H1 (cell line): ENCODE measurements at regions not wholly inside any gene's neighbourhood (a gene's known extent, or its start where the extent isn't known, plus 50 kb on each side); places are given as distances from the start of the nearest gene placed in this dataset.

Experiments used
- CTCF ChIA-PET: fragments of 300-600 bp; sonication (Branson Sonifier 250); formaldehyde crosslinking; loops from one replicate; lab custom pipeline; 2021; ENCODE audit not compliant: partially characterized antibody; lab: Charles Lee
- POLR2A ChIA-PET: fragments of 300-600 bp; sonication (Branson Sonifier 250); formaldehyde crosslinking; loops from one replicate; lab custom pipeline; 2021; ENCODE audit warnings: inconsistent platforms; ENCODE audit not compliant: partially characterized antibody; lab: Charles Lee
- DNase-seq, 2 experiments: peaks; one replicate each; pipeline versions ENCODE4 v3.0.0 to v3.0.0-alpha.2; 2010 to 2022; ENCODE audit warnings: low spot score in 2 of 2, low read depth in 1 of 2, mixed read lengths in 1 of 2
- FAIRE-seq: peaks from 2 replicates; lab custom pipeline; 2011; peaks lifted over from hg19 to GRCh38; lab: Jason Lieb, UNC
- H2AFZ ChIP-seq: 2 replicates; pipeline ENCODE4 v1.8.1; 2012; ENCODE audit warnings: low read length, inconsistent platforms
- H2AK5ac ChIP-seq: 2 replicates; pipeline ENCODE4 v1.6.1; 2013; ENCODE audit warnings: low read depth, low read length
- H2BK120ac ChIP-seq: replicated peaks from 2 replicates; pipeline ENCODE3; 2013; ENCODE audit warnings: low read depth, low read length, inconsistent platforms
- H2BK12ac ChIP-seq: 2 replicates; pipeline ENCODE4 v1.6.1; 2013; ENCODE audit warnings: low read depth, low read length
- H2BK15ac ChIP-seq: 2 replicates; pipeline ENCODE4 v1.6.1; 2013; ENCODE audit warnings: low read length
- H2BK20ac ChIP-seq: 2 replicates; pipeline ENCODE4 v1.6.1; 2013; ENCODE audit warnings: low read length
- H2BK5ac ChIP-seq: 2 replicates; pipeline ENCODE4 v1.6.1; 2013; ENCODE audit warnings: low read depth, low read length
- H3K14ac ChIP-seq: 2 replicates; pipeline ENCODE4 v1.6.1; 2013; ENCODE audit warnings: inconsistent platforms; ENCODE audit not compliant: insufficient read length
- H3K18ac ChIP-seq: 2 replicates; pipeline ENCODE4 v1.6.1; 2013; ENCODE audit warnings: low read length; ENCODE audit errors: extremely low read depth
- H3K23ac ChIP-seq: 2 replicates; pipeline ENCODE4 v1.6.1; 2013; ENCODE audit warnings: inconsistent platforms; ENCODE audit not compliant: insufficient read length
- H3K23me2 ChIP-seq: 2 replicates; pipeline ENCODE4 v1.6.1; 2013; ENCODE audit warnings: low read depth, low read length
- H3K27ac ChIP-seq: 2 replicates; pipeline ENCODE4 v1.6.1; 2011; ENCODE audit warnings: low read depth, low read length, inconsistent platforms
- H3K27me3 ChIP-seq, 4 experiments: replicated peaks in 1 of 4; 1 replicate in 1 of 4; 2 replicates in 3 of 4; pipeline versions ENCODE4 v1.6.1 to v1.8.1; 2011 to 2013; ENCODE audit warnings: low read length in 3 of 4, mild to moderate bottlenecking in 3 of 4, inconsistent platforms in 2 of 4, mixed read lengths in 2 of 4, moderate library complexity in 1 of 4; ENCODE audit not compliant: control insufficient read depth in 3 of 4, insufficient read depth in 3 of 4; ENCODE audit errors: extremely low read depth in 1 of 4
- H3K36me3 ChIP-seq, 4 experiments: 2 replicates each; pipeline versions ENCODE4 v1.6.1 to v1.8.1; 2011 to 2013; ENCODE audit warnings: mild to moderate bottlenecking in 4 of 4, low read length in 3 of 4, moderate library complexity in 2 of 4, control low read depth in 1 of 4, inconsistent platforms in 1 of 4; ENCODE audit not compliant: insufficient read depth in 4 of 4, control insufficient read depth in 2 of 4
- H3K4ac ChIP-seq: replicated peaks from 2 replicates; pipeline ENCODE3; 2013; ENCODE audit warnings: low read length, low read depth, mixed read lengths, inconsistent platforms; ENCODE audit not compliant: insufficient read length
- H3K4me1 ChIP-seq, 4 experiments: replicated peaks in 1 of 4; 1 replicate in 1 of 4; 2 replicates in 3 of 4; pipeline versions ENCODE4 v1.6.1 to v1.8.1; 2011 to 2013; ENCODE audit warnings: low read length in 3 of 4, inconsistent platforms in 2 of 4, mixed read lengths in 1 of 4; ENCODE audit not compliant: insufficient read depth in 4 of 4, control insufficient read depth in 3 of 4
- H3K4me2 ChIP-seq, 2 experiments: 2 replicates each; pipeline versions ENCODE4 v1.6.1 to v1.8.1; 2011 to 2013; ENCODE audit warnings: low read depth in 2 of 2, low read length in 2 of 2, control low read depth in 1 of 2, inconsistent platforms in 1 of 2, mild to moderate bottlenecking in 1 of 2; ENCODE audit not compliant: insufficient read depth in 1 of 2
- H3K4me3 ChIP-seq, 4 experiments: fragments of 200-600, 300-600 bp in 1 of 4; sonication (generic), shearing (Covaris generic), sonication (Bioruptor Twin) in 1 of 4; 2 replicates each; pipeline versions ENCODE4 v1.5.1 to v1.8.1; 2011 to 2016; ENCODE audit warnings: low read length in 4 of 4, low read depth in 3 of 4, control low read depth in 2 of 4, inconsistent platforms in 2 of 4, mild to moderate bottlenecking in 2 of 4, mixed read lengths in 1 of 4, moderate library complexity in 1 of 4; ENCODE audit not compliant: insufficient read depth in 2 of 4; ENCODE audit errors: extremely low read depth in 1 of 4
- H3K56ac ChIP-seq: replicated peaks from 2 replicates; pipeline ENCODE3; 2013; ENCODE audit warnings: low read depth, mild to moderate bottlenecking, mixed read lengths, low read length, inconsistent platforms; ENCODE audit not compliant: insufficient read length
- H3K79me1 ChIP-seq: 2 replicates; pipeline ENCODE4 v1.6.1; 2013; ENCODE audit warnings: low read depth, low read length, control low read depth
- H3K79me2 ChIP-seq, 2 experiments: 2 replicates each; pipeline versions ENCODE4 v1.6.1 to v1.8.1; 2012 to 2013; ENCODE audit warnings: low read length in 2 of 2, mild to moderate bottlenecking in 2 of 2, inconsistent platforms in 1 of 2; ENCODE audit not compliant: insufficient read depth in 2 of 2, control insufficient read depth in 1 of 2
- H3K9ac ChIP-seq, 4 experiments: replicated peaks in 1 of 4; 1 replicate in 1 of 4; 2 replicates in 3 of 4; pipeline versions ENCODE4 v1.6.1 to v1.8.1; 2011 to 2013; ENCODE audit warnings: low read depth in 3 of 4, low read length in 3 of 4, control low read depth in 2 of 4, mild to moderate bottlenecking in 2 of 4, moderate library complexity in 2 of 4, inconsistent platforms in 1 of 4; ENCODE audit errors: extremely low read depth in 1 of 4
- H3K9me3 ChIP-seq, 2 experiments: 2 replicates each; pipeline versions ENCODE4 v1.6.1 to v1.8.1; 2012 to 2013; ENCODE audit warnings: mild to moderate bottlenecking in 2 of 2, moderate library complexity in 2 of 2, control low read depth in 1 of 2, inconsistent platforms in 1 of 2, low read depth in 1 of 2, low read length in 1 of 2, mixed read lengths in 1 of 2; ENCODE audit not compliant: insufficient read depth in 2 of 2
- H4K20me1 ChIP-seq, 2 experiments: replicated peaks in 1 of 2; 2 replicates each; pipeline versions ENCODE3 to v1.8.1; 2011 to 2013; ENCODE audit warnings: inconsistent platforms in 2 of 2, low read length in 2 of 2, mild to moderate bottlenecking in 1 of 2; ENCODE audit not compliant: insufficient read depth in 2 of 2, control insufficient read depth in 1 of 2
- H4K5ac ChIP-seq: 2 replicates; pipeline ENCODE4 v1.6.1; 2013; ENCODE audit warnings: low read length, low read depth, mixed read lengths, inconsistent platforms; ENCODE audit not compliant: insufficient read length
- H4K8ac ChIP-seq: 2 replicates; pipeline ENCODE4 v1.8.0; 2013; ENCODE audit warnings: mild to moderate bottlenecking, moderate library complexity, low read length, inconsistent platforms; ENCODE audit not compliant: insufficient read depth; ENCODE audit errors: extremely low read depth
- H4K91ac ChIP-seq: replicated peaks from 2 replicates; pipeline ENCODE3; 2013; ENCODE audit warnings: low read length, mixed read lengths, inconsistent platforms; ENCODE audit not compliant: insufficient read length
- ASH2L ChIP-seq: fragments of 200-600, 300-600 bp; sonication (generic); IDR thresholded peaks from one replicate; pipeline ENCODE4 v1.7.1; 2017; ENCODE audit warnings: low read length
- CEBPB ChIP-seq: IDR thresholded peaks from 2 replicates; pipeline ENCODE4 v1.6.1; 2012; ENCODE audit warnings: low read depth, low read length
- CTCF ChIP-seq, 3 experiments: IDR thresholded peaks; 1 replicate in 2 of 3; 2 replicates in 1 of 3; pipeline versions ENCODE4 v1.5.1 to v1.6.1; 2011; ENCODE audit warnings: low read length in 3 of 3, mild to moderate bottlenecking in 3 of 3, inconsistent platforms in 2 of 3, low read depth in 1 of 3, moderate library complexity in 1 of 3; ENCODE audit not compliant: insufficient read depth in 1 of 3; ENCODE audit errors: control extremely low read depth in 1 of 3
- EGR1 ChIP-seq: IDR thresholded peaks from 2 replicates; pipeline ENCODE4 v1.6.1; 2011; ENCODE audit warnings: low read depth, low read length, borderline replicate concordance
- EZH2 ChIP-seq: fragments of 200-600 bp; sonication (generic); IDR thresholded peaks from 2 replicates; pipeline ENCODE4 v1.7.1; 2012; ENCODE audit warnings: low read depth, mild to moderate bottlenecking, moderate library complexity, low read length, inconsistent platforms; ENCODE audit not compliant: severe bottlenecking
- GABPA ChIP-seq: IDR thresholded peaks from 2 replicates; pipeline ENCODE4 v1.6.1; 2011; ENCODE audit warnings: mild to moderate bottlenecking, low read length, moderate library complexity, borderline replicate concordance; ENCODE audit not compliant: insufficient read depth
- KDM4A ChIP-seq: IDR thresholded peaks from one replicate; pipeline ENCODE4 v1.7.1; 2012; ENCODE audit warnings: low read depth, mild to moderate bottlenecking, moderate library complexity, low read length, inconsistent platforms; ENCODE audit not compliant: severe bottlenecking
- SUZ12 ChIP-seq: fragments of 200-600 bp; sonication (generic); IDR thresholded peaks from 2 replicates; pipeline ENCODE4 v1.6.1; 2012; ENCODE audit warnings: mild to moderate bottlenecking, inconsistent platforms, low read length, moderate library complexity, mixed read lengths
- TAF1 ChIP-seq: IDR thresholded peaks from 2 replicates; pipeline ENCODE4 v1.6.1; 2011; ENCODE audit warnings: mild to moderate bottlenecking, low read depth, low read length
- TBP ChIP-seq: IDR thresholded peaks from 2 replicates; pipeline ENCODE4 v1.6.1; 2011; ENCODE audit warnings: low read depth, low read length, improper control_type of control experiment
- WGBS, 2 experiments: shearing (Covaris generic) in 1 of 2; methylation state at CpG; one replicate each; pipeline versions ENCODE4 v1.1.6 to v1.1.7; 2013 to 2015; ENCODE audit warnings: low lambda C conversion rate in 2 of 2, mixed read lengths in 2 of 2, inconsistent platforms in 1 of 2, low coverage in 1 of 2, missing lambda C conversion rate in 1 of 2; ENCODE audit not compliant: insufficient replicate concordance in 2 of 2, insufficient coverage in 1 of 2, insufficient read length in 1 of 2; ENCODE audit errors: extremely low coverage in 1 of 2, missing lambda C conversion rate in 1 of 2; 5-methylcytosine and 5-hydroxymethylcytosine counted together
- TF ChIP-seq, protein P1 (sequence below): IDR thresholded peaks from 2 replicates; pipeline ENCODE4 v1.6.1; 2012; ENCODE audit warnings: low read length, inconsistent platforms

- H2AFZ ChIP-seq, result no peak overlapping the region
- CTCF ChIA-PET, result no interaction called here
- 91% methylated on average over 3 of the region's 3 CpGs; no CpG with 5 or more reads in 1 of the 2 experiments for WGBS, 2 experiments
- no peak overlapping the region for H3K4me3 ChIP-seq
- H4K91ac ChIP-seq, result no peak overlapping the region
- no peaks in the 10 kb centered on the region for H3K23me2 ChIP-seq
- no peak overlapping the region for H3K14ac ChIP-seq
- POLR2A ChIA-PET, result no interaction called here
- no peak overlapping the region for H2AK5ac ChIP-seq
- H3K9me3 ChIP-seq, result no peaks in the 10 kb centered on the region
- H4K5ac ChIP-seq, result no peak overlapping the region
- no peaks in the 10 kb centered on the region for H4K20me1 ChIP-seq
- no peaks in the 10 kb centered on the region for H3K27me3 ChIP-seq
- H3K27ac ChIP-seq, result no peak overlapping the region
- H3K79me1 ChIP-seq, result no peaks in the 10 kb centered on the region
- FAIRE-seq (no peak), DNase-seq (no peak)
- no peak overlapping the region for H3K18ac ChIP-seq
- no peaks in the 10 kb centered on the region for H3K36me3 ChIP-seq
- no peak overlapping the region for H3K56ac ChIP-seq
- no peaks in the 10 kb centered on the region for H3K79me2 ChIP-seq
- no peak overlapping the region for H2BK120ac ChIP-seq
- H4K8ac ChIP-seq, result no peak overlapping the region
- no peak overlapping the region for H3K4ac ChIP-seq
- no peak overlapping the region for H2BK12ac ChIP-seq
- H2BK20ac ChIP-seq, result no peak overlapping the region
- no peak overlapping the region for H2BK15ac ChIP-seq
- no peak overlapping the region for H2BK5ac ChIP-seq
- no peak overlapping the region for H3K4me2 ChIP-seq
- H3K23ac ChIP-seq, result no peak overlapping the region
- no peak overlapping the region for H3K9ac ChIP-seq
- H3K4me1 ChIP-seq, result no peaks in the 10 kb centered on the region
- TF ChIP-seq GABPA, result no peak
- TF ChIP-seq CTCF (IDR thresholded peaks at IDR 0.05; ENCODE audit: control extremely low read depth in 1 of 3, insufficient read depth in 1 of 3, low read depth in 1 of 3, low read length in 3 of 3), result no peak
- no peak for TF ChIP-seq EGR1
- no peak for TF ChIP-seq TBP
- TF ChIP-seq ASH2L, result no peak
- no peak for TF ChIP-seq CEBPB
- no peak for TF ChIP-seq KDM4A
- no peak for TF ChIP-seq SUZ12
- no peak for TF ChIP-seq EZH2
- TF ChIP-seq TAF1, result no peak
- TF ChIP-seq, protein P1, sequence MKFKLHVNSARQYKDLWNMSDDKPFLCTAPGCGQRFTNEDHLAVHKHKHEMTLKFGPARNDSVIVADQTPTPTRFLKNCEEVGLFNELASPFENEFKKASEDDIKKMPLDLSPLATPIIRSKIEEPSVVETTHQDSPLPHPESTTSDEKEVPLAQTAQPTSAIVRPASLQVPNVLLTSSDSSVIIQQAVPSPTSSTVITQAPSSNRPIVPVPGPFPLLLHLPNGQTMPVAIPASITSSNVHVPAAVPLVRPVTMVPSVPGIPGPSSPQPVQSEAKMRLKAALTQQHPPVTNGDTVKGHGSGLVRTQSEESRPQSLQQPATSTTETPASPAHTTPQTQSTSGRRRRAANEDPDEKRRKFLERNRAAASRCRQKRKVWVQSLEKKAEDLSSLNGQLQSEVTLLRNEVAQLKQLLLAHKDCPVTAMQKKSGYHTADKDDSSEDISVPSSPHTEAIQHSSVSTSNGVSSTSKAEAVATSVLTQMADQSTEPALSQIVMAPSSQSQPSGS, result no peak
Observed at GRCh38 chr6:105533301-105533700, 130.4 kb upstream of the PREP start.
